ENCODE measurements at regions not wholly inside any gene's neighbourhood (a gene's known extent, or its start where the extent isn't known, plus 50 kb on each side); places are given as distances from the start of the nearest gene placed in this dataset.

DNA sequence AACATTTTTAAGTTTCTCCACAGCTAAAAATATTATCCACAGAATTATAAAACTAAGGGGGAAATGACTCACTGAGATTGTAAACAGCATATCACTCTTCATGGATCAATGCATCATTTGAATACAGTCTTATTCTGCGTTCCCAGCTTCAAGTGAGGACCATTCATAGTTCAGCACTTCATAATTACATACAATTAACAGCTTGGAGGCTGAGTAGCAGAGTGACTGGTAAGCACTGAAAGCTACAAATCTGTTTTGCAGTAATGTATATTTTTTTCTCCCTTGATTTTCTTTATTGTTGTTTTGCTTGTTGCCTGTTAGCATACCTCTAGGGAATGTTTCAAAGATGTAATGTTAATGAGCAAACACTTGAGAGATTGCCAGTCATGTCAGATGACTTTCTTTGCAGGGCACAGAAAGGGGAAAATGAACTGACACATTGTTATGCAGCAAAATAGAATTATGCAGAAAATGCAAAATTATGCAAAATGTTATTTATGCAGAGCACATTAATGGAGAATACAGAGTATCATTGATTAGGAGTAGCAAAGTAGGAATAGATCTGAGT lies 138.6 kb downstream of the RPS29 start:
- H3K9me3 ChIP-seq (ENCODE audit: control extremely low read depth in 1 of 3, control insufficient read depth in 2 of 3, insufficient read depth in 1 of 3, low read length in 2 of 3), result peaks cover 2 to 13% (median 7%) of the 10 kb centered on the region in 3 donors
- intact Hi-C loops (cut with micrococcal nuclease), result no loop called here
- TF ChIP-seq EZH2 (IDR thresholded peaks at IDR 0.05; ENCODE audit: borderline replicate concordance, insufficient read depth, low read depth, low read length, poor library complexity, severe bottlenecking), result no peak
- no peak for TF ChIP-seq CTCF (IDR thresholded peaks at IDR 0.05)
- Mint-ChIP-seq H3K27ac (no peak overlapping the region), H3K4me3 (no peak overlapping the region), H3K9me3 (ENCODE audit: insufficient read depth) (peaks cover 5% of the 10 kb centered on the region), H3K4me1 (no peaks in the 10 kb centered on the region), H3K27me3 (peaks cover 31% of the 10 kb centered on the region)
- H3K9ac ChIP-seq (ENCODE audit: low read length), result no peak overlapping the region
- no CpG with 5 or more reads among the region's 1 CpG for WGBS (ENCODE audit: insufficient coverage)
- DNase-seq (no peak), ATAC-seq (ENCODE audit: low read depth) (no peak)
- H3K4me1 ChIP-seq (ENCODE audit: control insufficient read depth in 2 of 2, insufficient read depth in 2 of 2, low read length in 2 of 2), result no peaks in the 10 kb centered on the region
- CTCF ChIA-PET, result interaction anchor here (3.1 kb wide), 1 partner anchor 14 kb away, joined by 14 read pairs; no protein-coding TSS in a partner anchor
- H3K79me2 ChIP-seq (ENCODE audit: control insufficient read depth, insufficient read depth, low read length), result no peaks in the 10 kb centered on the region
- peaks cover 0 to 5% (median 2%) of the 10 kb centered on the region in 4 experiments for H3K27me3 ChIP-seq (replicated peaks in 1 of 4; ENCODE audit: control extremely low read depth in 1 of 4, control insufficient read depth in 3 of 4, insufficient read depth in 4 of 4, low read length in 3 of 4)
- no peak overlapping the region for H3K4me3 ChIP-seq (ENCODE audit: control extremely low read depth in 1 of 5, extremely low read depth in 1 of 5, insufficient read depth in 1 of 5, low read depth in 2 of 5, low read length in 4 of 5)
- H4K20me1 ChIP-seq (ENCODE audit: control insufficient read depth, insufficient read depth, low read length, poor library complexity, severe bottlenecking), result no peaks in the 10 kb centered on the region
- H2AFZ ChIP-seq (ENCODE audit: insufficient read depth, low read depth, low read length, poor library complexity, severe bottlenecking), result no peak overlapping the region
- POLR2A ChIA-PET, result no interaction called here
- H3K36me3 ChIP-seq (replicated peaks in 1 of 2; ENCODE audit: control extremely low read depth in 1 of 2, control insufficient read depth in 1 of 2, extremely low read depth in 1 of 2, insufficient read depth in 2 of 2, low read length in 1 of 2), result no peaks in the 10 kb centered on the region
- H3K27ac ChIP-seq (ENCODE audit: low read length in 2 of 2), result no peak overlapping the region
- H3K4me2 ChIP-seq (replicated peaks; ENCODE audit: low read depth, low read length, poor library complexity, severe bottlenecking), result no peak overlapping the region

DNA sequence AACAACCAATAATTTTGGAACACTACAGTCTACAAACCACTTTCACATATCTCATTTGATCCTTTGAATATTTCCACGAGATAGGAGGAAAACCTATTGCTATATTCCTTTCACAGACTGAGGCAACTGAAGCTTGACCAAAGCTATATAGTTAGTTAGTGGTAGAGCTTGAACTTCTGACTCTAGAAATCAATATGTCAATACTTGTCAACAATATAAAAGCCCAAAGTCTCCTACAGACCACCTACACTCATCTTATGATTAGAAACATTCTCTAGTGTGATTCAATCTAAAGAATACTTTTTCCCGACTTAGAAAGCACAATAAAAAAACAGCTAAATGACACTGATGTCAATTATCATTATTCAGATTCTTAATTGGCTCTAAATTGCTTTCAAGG lies 139.4 kb downstream of the RPS29 start:
- H3K27ac Mint-ChIP-seq, result no peak overlapping the region
- peaks cover 2 to 13% (median 7%) of the 10 kb centered on the region in 3 donors for H3K9me3 ChIP-seq (ENCODE audit: control extremely low read depth in 1 of 3, control insufficient read depth in 2 of 3, insufficient read depth in 1 of 3, low read length in 2 of 3)
- H3K27me3 ChIP-seq (replicated peaks in 1 of 4; ENCODE audit: control extremely low read depth in 1 of 4, control insufficient read depth in 3 of 4, insufficient read depth in 4 of 4, low read length in 3 of 4), result peaks cover 0 to 5% (median 2%) of the 10 kb centered on the region in 4 experiments
- H3K4me1 Mint-ChIP-seq, result no peaks in the 10 kb centered on the region
- DNase-seq (no peak), ATAC-seq (ENCODE audit: low read depth) (no peak)
- ChIA-PET POLR2A (no interaction called here), CTCF (interaction anchor here (3.1 kb wide), 1 partner anchor 15 kb away, joined by 14 read pairs; no protein-coding TSS in a partner anchor)
- H3K36me3 ChIP-seq (replicated peaks in 1 of 2; ENCODE audit: control extremely low read depth in 1 of 2, control insufficient read depth in 1 of 2, extremely low read depth in 1 of 2, insufficient read depth in 2 of 2, low read length in 1 of 2), result no peaks in the 10 kb centered on the region
- H3K4me1 ChIP-seq (ENCODE audit: control insufficient read depth in 2 of 2, insufficient read depth in 2 of 2, low read length in 2 of 2), result no peaks in the 10 kb centered on the region
- no peak overlapping the region for H3K4me3 ChIP-seq (ENCODE audit: control extremely low read depth in 1 of 5, extremely low read depth in 1 of 5, insufficient read depth in 1 of 5, low read depth in 2 of 5, low read length in 4 of 5)
- WGBS (ENCODE audit: insufficient coverage), result no CpG with 5 or more reads among the region's 2 CpGs
- TF ChIP-seq EZH2 (IDR thresholded peaks at IDR 0.05; ENCODE audit: borderline replicate concordance, insufficient read depth, low read depth, low read length, poor library complexity, severe bottlenecking) (no peak), CTCF (IDR thresholded peaks at IDR 0.05) (no peak)
- H3K79me2 ChIP-seq (ENCODE audit: control insufficient read depth, insufficient read depth, low read length), result no peaks in the 10 kb centered on the region
- no peak overlapping the region for H3K27ac ChIP-seq (ENCODE audit: low read length in 2 of 2)
- H3K4me3 Mint-ChIP-seq, result no peak overlapping the region
- H3K9me3 Mint-ChIP-seq (ENCODE audit: insufficient read depth), result peaks cover 5% of the 10 kb centered on the region
- no peak overlapping the region for H3K4me2 ChIP-seq (replicated peaks; ENCODE audit: low read depth, low read length, poor library complexity, severe bottlenecking)
- intact Hi-C loops (cut with micrococcal nuclease), result no loop called here
- H2AFZ ChIP-seq (ENCODE audit: insufficient read depth, low read depth, low read length, poor library complexity, severe bottlenecking), result no peak overlapping the region
- H3K27me3 Mint-ChIP-seq, result peaks cover 32% of the 10 kb centered on the region
- no peak overlapping the region for H3K9ac ChIP-seq (ENCODE audit: low read length)
- no peaks in the 10 kb centered on the region for H4K20me1 ChIP-seq (ENCODE audit: control insufficient read depth, insufficient read depth, low read length, poor library complexity, severe bottlenecking)
